ENCODE measurements at regions not wholly inside any gene's neighbourhood (a gene's known extent, or its start where the extent isn't known, plus 50 kb on each side); places are given as distances from the start of the nearest gene placed in this dataset.

DNA sequence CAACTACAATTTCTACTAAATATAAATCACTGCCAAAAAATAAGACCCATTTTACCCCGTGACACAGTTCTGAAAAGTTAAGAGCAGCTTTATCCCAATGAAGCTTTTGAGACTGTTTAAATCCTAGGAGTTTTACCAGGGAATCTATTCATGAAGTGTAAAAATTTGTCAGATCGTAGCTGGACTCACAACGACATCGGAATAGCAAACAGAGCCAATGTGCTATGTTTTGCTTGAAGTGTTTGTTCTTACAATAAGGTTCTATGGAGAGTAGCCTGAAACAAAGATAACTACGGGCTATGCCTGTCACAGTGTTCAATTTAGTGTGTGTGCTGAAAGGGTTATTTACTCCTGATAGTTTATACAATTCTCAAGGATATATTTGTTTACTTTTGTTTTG lies 78.5 kb upstream of the L3MBTL4 start:
- ChIA-PET POLR2A (no interaction called here), CTCF (ENCODE audit: low intra/inter-chr PET ratio, low total read pairs) (no interaction called here)
- H2AFZ ChIP-seq (ENCODE audit: low read length): no peak overlapping the region
- peaks cover 5% of the 10 kb centered on the region; the same call in 1 of the 2 replicates for H3K4me1 ChIP-seq (ENCODE audit: insufficient read depth, low read length)
- H3K79me2 ChIP-seq (ENCODE audit: insufficient read depth, low read length): no peaks in the 10 kb centered on the region
- 5% methylated on average over 5 of the region's 5 CpGs for WGBS (ENCODE audit: low lambda C conversion rate)
- H3K4me3 ChIP-seq (replicated peaks in 1 of 3; ENCODE audit: insufficient read depth in 1 of 3, low read depth in 2 of 3, low read length in 3 of 3): no peak overlapping the region
- H3K27me3 ChIP-seq (ENCODE audit: control insufficient read depth in 1 of 2, insufficient read depth in 2 of 2, low read length in 2 of 2): peaks cover 0 to 4% of the 10 kb centered on the region in 2 experiments; a peak in 4 of 5 replicates
- no peak for DNase-seq (ENCODE audit: low spot score)
- in situ Hi-C loops (cut with HindIII; ENCODE audit: extremely low pct_ligation_motif_present, low pct_unique_long_range_greater_than_20kb) (no loop called here), intact Hi-C loops (cut with micrococcal nuclease; ENCODE audit: unreplicated experiment) (no loop called here)
- H3K9ac ChIP-seq (ENCODE audit: insufficient read depth, low read depth, low read length): no peak overlapping the region
- no peak for FAIRE-seq
- no peak for ATAC-seq
- H3K9me3 ChIP-seq (ENCODE audit: low read length): no peaks in the 10 kb centered on the region
- H3K4me2 ChIP-seq (ENCODE audit: low read depth, low read length): no peak overlapping the region
- TF ChIP-seq ZEB1 (IDR thresholded peaks at IDR 0.05; ENCODE audit: insufficient replicate concordance, low read depth) (no peak), ZNF224 (CRISPR knock-in tag; IDR thresholded peaks at IDR 0.05) (no peak), ZNF382 (CRISPR knock-in tag; IDR thresholded peaks at IDR 0.05; ENCODE audit: borderline replicate concordance) (no peak), SOX6 (IDR thresholded peaks at IDR 0.05) (no peak), SOX6 (CRISPR knock-in tag; IDR thresholded peaks at IDR 0.05) (no peak), NFATC3 (CRISPR knock-in tag; IDR thresholded peaks at IDR 0.05) (no peak), DMAP1 (CRISPR knock-in tag; IDR thresholded peaks at IDR 0.05) (no peak), SALL1 (CRISPR knock-in tag; IDR thresholded peaks at IDR 0.05) (no peak), ZNF550 (CRISPR knock-in tag; IDR thresholded peaks at IDR 0.05; ENCODE audit: borderline replicate concordance) (no peak), ARNT (IDR thresholded peaks at IDR 0.05) (no peak), ZNF607 (CRISPR knock-in tag; IDR thresholded peaks at IDR 0.05; ENCODE audit: borderline replicate concordance) (no peak), RFXANK (CRISPR knock-in tag; IDR thresholded peaks at IDR 0.05) (no peak), ZNF552 (CRISPR knock-in tag; IDR thresholded peaks at IDR 0.05; ENCODE audit: borderline replicate concordance) (no peak), ZNF615 (CRISPR knock-in tag; IDR thresholded peaks at IDR 0.05; ENCODE audit: borderline replicate concordance) (no peak), ZNF232 (CRISPR knock-in tag; IDR thresholded peaks at IDR 0.05; ENCODE audit: borderline replicate concordance) (no peak)
- TF ChIP-seq, protein P1, sequence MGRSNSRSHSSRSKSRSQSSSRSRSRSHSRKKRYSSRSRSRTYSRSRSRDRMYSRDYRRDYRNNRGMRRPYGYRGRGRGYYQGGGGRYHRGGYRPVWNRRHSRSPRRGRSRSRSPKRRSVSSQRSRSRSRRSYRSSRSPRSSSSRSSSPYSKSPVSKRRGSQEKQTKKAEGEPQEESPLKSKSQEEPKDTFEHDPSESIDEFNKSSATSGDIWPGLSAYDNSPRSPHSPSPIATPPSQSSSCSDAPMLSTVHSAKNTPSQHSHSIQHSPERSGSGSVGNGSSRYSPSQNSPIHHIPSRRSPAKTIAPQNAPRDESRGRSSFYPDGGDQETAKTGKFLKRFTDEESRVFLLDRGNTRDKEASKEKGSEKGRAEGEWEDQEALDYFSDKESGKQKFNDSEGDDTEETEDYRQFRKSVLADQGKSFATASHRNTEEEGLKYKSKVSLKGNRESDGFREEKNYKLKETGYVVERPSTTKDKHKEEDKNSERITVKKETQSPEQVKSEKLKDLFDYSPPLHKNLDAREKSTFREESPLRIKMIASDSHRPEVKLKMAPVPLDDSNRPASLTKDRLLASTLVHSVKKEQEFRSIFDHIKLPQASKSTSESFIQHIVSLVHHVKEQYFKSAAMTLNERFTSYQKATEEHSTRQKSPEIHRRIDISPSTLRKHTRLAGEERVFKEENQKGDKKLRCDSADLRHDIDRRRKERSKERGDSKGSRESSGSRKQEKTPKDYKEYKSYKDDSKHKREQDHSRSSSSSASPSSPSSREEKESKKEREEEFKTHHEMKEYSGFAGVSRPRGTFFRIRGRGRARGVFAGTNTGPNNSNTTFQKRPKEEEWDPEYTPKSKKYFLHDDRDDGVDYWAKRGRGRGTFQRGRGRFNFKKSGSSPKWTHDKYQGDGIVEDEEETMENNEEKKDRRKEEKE (IDR thresholded peaks at IDR 0.05): no peak
- TF ChIP-seq, protein P2, sequence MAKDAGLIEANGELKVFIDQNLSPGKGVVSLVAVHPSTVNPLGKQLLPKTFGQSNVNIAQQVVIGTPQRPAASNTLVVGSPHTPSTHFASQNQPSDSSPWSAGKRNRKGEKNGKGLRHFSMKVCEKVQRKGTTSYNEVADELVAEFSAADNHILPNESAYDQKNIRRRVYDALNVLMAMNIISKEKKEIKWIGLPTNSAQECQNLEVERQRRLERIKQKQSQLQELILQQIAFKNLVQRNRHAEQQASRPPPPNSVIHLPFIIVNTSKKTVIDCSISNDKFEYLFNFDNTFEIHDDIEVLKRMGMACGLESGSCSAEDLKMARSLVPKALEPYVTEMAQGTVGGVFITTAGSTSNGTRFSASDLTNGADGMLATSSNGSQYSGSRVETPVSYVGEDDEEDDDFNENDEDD (CRISPR knock-in tag; IDR thresholded peaks at IDR 0.05; ENCODE audit: borderline replicate concordance): no peak
- H3K36me3 ChIP-seq (replicated peaks in 1 of 2; ENCODE audit: control insufficient read depth in 1 of 2, insufficient read depth in 2 of 2, low read length in 2 of 2): no peaks in the 10 kb centered on the region
- no peak overlapping the region for H3K27ac ChIP-seq (ENCODE audit: extremely low read length, insufficient read depth, low read length)
- no TSS peak for BruUV-seq (replicated peaks)
- no peaks in the 10 kb centered on the region for H4K20me1 ChIP-seq (ENCODE audit: insufficient read depth, low read length)
